SK-N-SH (cell line): ENCODE measurements at regions not wholly inside any gene's neighbourhood (a gene's known extent, or its start where the extent isn't known, plus 50 kb on each side); places are given as distances from the start of the nearest gene placed in this dataset.
"Not testable (repeated sequence)": the region's sequence is repeated elsewhere in the genome, so short reads cannot be mapped to it uniquely, and the experiment has no call there.

Experiments
- CTCF ChIA-PET: fragments of 300-600, 350-600 bp; formaldehyde crosslinking; extraction: SDS; loops from one replicate; lab custom pipeline; 2021; lab: Yijun Ruan, JAX
- POLR2A ChIA-PET: fragments of 350-600 bp; sonication (Branson Sonifier 250); formaldehyde crosslinking; extraction: SDS; loops from one replicate; lab custom pipeline; 2020; ENCODE audit warnings: antibody characterized with exemption, inconsistent platforms; lab: Yijun Ruan, JAX
- DNase-seq: peaks from one replicate; pipeline ENCODE4 v3.0.0; 2012
- H2AFZ ChIP-seq: fragments of 200-600 bp; sonication (generic); 2 replicates; pipeline ENCODE4 v1.8.1; 2016; ENCODE audit warnings: antibody characterized with exemption, mild to moderate bottlenecking, low read depth
- H3F3A ChIP-seq: fragments of 200-600 bp; sonication (generic); replicated peaks from 2 replicates; pipeline ENCODE3; 2016; ENCODE audit warnings: antibody characterized with exemption, mild to moderate bottlenecking; ENCODE audit not compliant: insufficient read depth
- H3K27ac ChIP-seq, 2 experiments: fragments of 200-500 bp in 1 of 2; fragments of 200-600 bp in 1 of 2; sonication (Bioruptor generic) in 1 of 2; sonication (generic), shearing (Covaris generic) in 1 of 2; 2 replicates each; pipeline versions ENCODE4 v1.5.1 to v1.6.1; 2014 to 2016; ENCODE audit warnings: low read depth in 2 of 2, inconsistent platforms in 1 of 2, low read length in 1 of 2, mild to moderate bottlenecking in 1 of 2, mixed read lengths in 1 of 2
- H3K27me3 ChIP-seq: fragments of 200-600 bp; sonication (generic), shearing (Covaris generic); 2 replicates; pipeline ENCODE4 v1.6.1; 2016; ENCODE audit warnings: mixed run types; ENCODE audit not compliant: insufficient read depth
- H3K36me3 ChIP-seq, 2 experiments: fragments of 200-500 bp in 1 of 2; fragments of 200-600 bp in 1 of 2; sonication (Bioruptor generic) in 1 of 2; sonication (generic) in 1 of 2; replicated peaks in 1 of 2; 2 replicates each; pipeline versions ENCODE3 to v1.5.1; 2014 to 2016; ENCODE audit warnings: low read length in 1 of 2, mild to moderate bottlenecking in 1 of 2; ENCODE audit not compliant: insufficient read depth in 2 of 2, control insufficient read depth in 1 of 2
- H3K4me1 ChIP-seq, 2 experiments: fragments of 200-500 bp in 1 of 2; fragments of 200-600 bp in 1 of 2; sonication (Bioruptor generic) in 1 of 2; sonication (generic), shearing (Covaris generic) in 1 of 2; 2 replicates each; pipeline versions ENCODE4 v1.5.1 to v1.6.1; 2014 to 2016; ENCODE audit warnings: low read depth in 1 of 2, low read length in 1 of 2, mixed run types in 1 of 2; ENCODE audit not compliant: insufficient read depth in 2 of 2, control insufficient read depth in 1 of 2
- H3K4me2 ChIP-seq: fragments of 200-600 bp; sonication (generic), shearing (Covaris generic); 2 replicates; pipeline ENCODE4 v1.6.1; 2017; ENCODE audit warnings: mixed run types
- H3K4me3 ChIP-seq, 2 experiments: fragments of 200-500 bp in 1 of 2; fragments of 200-600 bp in 1 of 2; sonication (Bioruptor generic) in 1 of 2; sonication (generic), shearing (Covaris generic) in 1 of 2; 2 replicates each; pipeline versions ENCODE4 v1.5.1 to v1.8.1; 2014 to 2016; ENCODE audit warnings: low read depth in 2 of 2, inconsistent platforms in 1 of 2, low read length in 1 of 2, mild to moderate bottlenecking in 1 of 2, mixed read lengths in 1 of 2, moderate library complexity in 1 of 2
- H3K79me2 ChIP-seq: fragments of 200-600 bp; sonication (generic); 2 replicates; pipeline ENCODE4 v1.8.1; 2017; ENCODE audit warnings: mild to moderate bottlenecking; ENCODE audit not compliant: insufficient read depth
- H3K9ac ChIP-seq: fragments of 200-600 bp; sonication (generic); 2 replicates; pipeline ENCODE4 v1.6.1; 2017; ENCODE audit warnings: mixed run types
- H3K9me2 ChIP-seq: fragments of 200-600 bp; sonication (generic); 2 replicates; pipeline ENCODE4 v1.6.1; 2017; ENCODE audit warnings: mixed run types
- H3K9me3 ChIP-seq: fragments of 200-600 bp; sonication (generic); 2 replicates; pipeline ENCODE4 v1.6.1; 2017; ENCODE audit warnings: mixed run types, mild to moderate bottlenecking, moderate library complexity
- H4K20me1 ChIP-seq: fragments of 200-600 bp; sonication (generic); 2 replicates; pipeline ENCODE4 v1.6.1; 2017; ENCODE audit warnings: mild to moderate bottlenecking, mixed run types; ENCODE audit not compliant: insufficient read depth
- FOXJ3 ChIP-seq: sonication (generic); formaldehyde crosslinking; IDR thresholded peaks from 2 replicates; pipeline ENCODE4 v1.5.1; 2020; ENCODE audit warnings: mild to moderate bottlenecking, missing genetic modification reagents
- FOXM1 ChIP-seq: IDR thresholded peaks from 2 replicates; pipeline ENCODE4 v1.4.0; 2012; ENCODE audit warnings: low read depth, mild to moderate bottlenecking
- GABPA ChIP-seq: IDR thresholded peaks from 2 replicates; pipeline ENCODE4 v1.4.0; 2012; ENCODE audit warnings: low read depth, mild to moderate bottlenecking
- GATA2 ChIP-seq: sonication (generic); formaldehyde crosslinking; IDR thresholded peaks from 2 replicates; pipeline ENCODE4 v1.5.0; 2020; ENCODE audit warnings: mild to moderate bottlenecking, missing genetic modification reagents
- JUND ChIP-seq: IDR thresholded peaks from 2 replicates; pipeline ENCODE4 v1.4.0; 2012
- MXI1 ChIP-seq: IDR thresholded peaks from 2 replicates; pipeline ENCODE4 v1.6.1; 2012; ENCODE audit warnings: mild to moderate bottlenecking, low read depth, low read length, improper control_type of control experiment
- NRF1 ChIP-seq: IDR thresholded peaks from 2 replicates; pipeline ENCODE4 v1.6.1; 2012; ENCODE audit warnings: low read depth, mild to moderate bottlenecking, low read length
- RAD21 ChIP-seq: IDR thresholded peaks from 2 replicates; pipeline ENCODE4 v1.6.1; 2012; ENCODE audit warnings: mild to moderate bottlenecking, low read length
- RXRA ChIP-seq: IDR thresholded peaks from 2 replicates; pipeline ENCODE4 v1.4.0; 2012; ENCODE audit warnings: low read depth, mild to moderate bottlenecking, borderline replicate concordance
- TCF12 ChIP-seq: IDR thresholded peaks from 2 replicates; pipeline ENCODE4 v1.4.0; 2012
- WGBS: methylation state at CpG from one replicate; pipeline ENCODE4 v1.1.6; 2017; ENCODE audit warnings: low lambda C conversion rate; 5-methylcytosine and 5-hydroxymethylcytosine counted together
- TF ChIP-seq, protein P1 (sequence below): fragments of 150-350 bp; IDR thresholded peaks from 2 replicates; pipeline ENCODE4 v1.6.1; 2017; ENCODE audit warnings: antibody characterized with exemption, low read length, low read depth, borderline replicate concordance

DNA sequence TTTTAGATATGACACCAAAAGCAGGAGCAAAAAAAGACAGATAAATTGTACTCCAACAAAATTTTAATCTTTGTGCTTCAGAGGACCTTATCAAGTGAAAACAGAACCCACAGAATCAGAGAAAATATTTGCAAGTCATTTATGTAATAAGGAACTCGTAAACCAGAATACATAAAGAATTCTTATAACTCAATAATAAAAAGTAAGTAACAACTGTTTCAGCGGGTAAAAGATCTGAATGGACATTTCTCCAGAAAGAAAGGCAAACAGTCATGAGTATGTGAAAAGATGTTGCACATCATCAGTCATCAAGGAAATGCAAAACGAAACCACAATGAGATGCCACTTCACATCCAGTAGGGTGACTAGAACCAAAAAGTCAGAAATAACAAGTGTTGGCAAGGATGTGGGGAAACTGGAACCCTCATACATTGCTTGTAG lies 167.7 kb upstream of the KCTD7 start:
- H3K9ac ChIP-seq, result no peak overlapping the region
- no peak overlapping the region for H3K4me3 ChIP-seq
- 95% methylated on average over 3 of the region's 3 CpGs for WGBS
- no peaks in the 10 kb centered on the region for H4K20me1 ChIP-seq
- ChIA-PET POLR2A (no interaction called here), CTCF (interaction anchor here (0.7 kb wide), 1 partner anchor 482 kb away, joined by 3 read pairs; no protein-coding TSS in a partner anchor)
- no peak overlapping the region for H3K4me2 ChIP-seq
- no peaks in the 10 kb centered on the region for H3F3A ChIP-seq
- no peaks in the 10 kb centered on the region for H3K27me3 ChIP-seq
- no peaks in the 10 kb centered on the region for H3K79me2 ChIP-seq
- no peaks in the 10 kb centered on the region for H3K36me3 ChIP-seq
- TF ChIP-seq RXRA, result no peak
- TF ChIP-seq FOXM1, result no peak
- no peak for TF ChIP-seq TCF12
- TF ChIP-seq NRF1, result no peak
- TF ChIP-seq FOXJ3 (CRISPR knock-in tag), result no peak
- TF ChIP-seq, protein P1, sequence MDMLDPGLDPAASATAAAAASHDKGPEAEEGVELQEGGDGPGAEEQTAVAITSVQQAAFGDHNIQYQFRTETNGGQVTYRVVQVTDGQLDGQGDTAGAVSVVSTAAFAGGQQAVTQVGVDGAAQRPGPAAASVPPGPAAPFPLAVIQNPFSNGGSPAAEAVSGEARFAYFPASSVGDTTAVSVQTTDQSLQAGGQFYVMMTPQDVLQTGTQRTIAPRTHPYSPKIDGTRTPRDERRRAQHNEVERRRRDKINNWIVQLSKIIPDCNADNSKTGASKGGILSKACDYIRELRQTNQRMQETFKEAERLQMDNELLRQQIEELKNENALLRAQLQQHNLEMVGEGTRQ, result no peak
- TF ChIP-seq JUND, result no peak
- no peak for TF ChIP-seq MXI1
- TF ChIP-seq GABPA, result no peak
- no peak for TF ChIP-seq RAD21
- TF ChIP-seq GATA2, result no peak
- no peaks in the 10 kb centered on the region for H3K4me1 ChIP-seq
- no peaks in the 10 kb centered on the region; the same call in 1 of the 2 replicates for H3K9me3 ChIP-seq
- no peak for DNase-seq
- H3K9me2 ChIP-seq, result no peaks in the 10 kb centered on the region
- no peak overlapping the region for H3K27ac ChIP-seq
- H2AFZ ChIP-seq, result no peak overlapping the region

DNA sequence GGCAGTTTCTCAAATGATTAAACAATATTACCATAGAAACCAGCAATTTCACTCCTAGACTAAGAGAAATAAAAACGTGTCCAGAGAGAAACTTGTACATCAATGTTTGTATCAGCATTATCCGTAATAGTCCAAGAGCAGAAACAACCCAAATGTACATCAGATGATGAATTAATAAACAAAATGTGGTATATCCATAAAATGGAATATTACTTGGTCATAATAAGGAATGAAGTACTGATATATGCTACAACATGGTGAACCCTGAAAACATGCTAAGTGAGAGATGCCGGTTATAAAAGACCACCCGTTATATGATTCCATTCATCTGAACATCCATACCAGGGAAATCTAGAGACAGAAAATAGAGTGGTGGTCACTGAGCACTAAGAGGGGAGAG lies 167.3 kb upstream of the KCTD7 start:
- H3K27me3 ChIP-seq, H3K9ac ChIP-seq, H3K27ac ChIP-seq, H3K79me2 ChIP-seq, H3F3A ChIP-seq, CTCF ChIA-PET, H4K20me1 ChIP-seq, H3K9me3 ChIP-seq, POLR2A ChIA-PET, H3K4me2 ChIP-seq, H2AFZ ChIP-seq, H3K9me2 ChIP-seq, DNase-seq, H3K4me1 ChIP-seq, H3K4me3 ChIP-seq, H3K36me3 ChIP-seq: not testable (repeated sequence)
- 89% methylated on average over 4 of the region's 4 CpGs for WGBS

DNA sequence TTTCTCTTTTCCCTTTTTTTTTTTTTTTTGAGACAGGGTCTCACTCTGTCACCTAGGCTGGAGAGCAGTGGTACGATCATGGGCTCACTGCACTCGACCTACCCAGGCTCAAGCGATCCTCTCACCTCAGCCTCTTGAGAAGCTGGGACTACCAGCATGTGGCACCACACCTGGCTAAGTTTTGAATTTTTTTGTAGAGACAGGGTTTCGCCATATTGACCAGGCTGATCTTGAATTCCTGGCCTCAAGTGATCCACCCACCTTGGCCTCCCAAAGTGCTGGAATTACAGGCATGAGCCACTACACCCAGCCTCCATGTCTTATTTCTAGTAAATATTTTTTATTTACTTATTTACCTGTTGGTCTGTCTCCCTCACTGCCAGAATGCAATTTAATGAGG lies 165.8 kb upstream of the KCTD7 start:
- H3F3A ChIP-seq, H3K9ac ChIP-seq, H3K27me3 ChIP-seq, H3K79me2 ChIP-seq, H3K4me1 ChIP-seq, DNase-seq, H2AFZ ChIP-seq, H3K36me3 ChIP-seq, H3K9me3 ChIP-seq, H4K20me1 ChIP-seq, H3K4me2 ChIP-seq, CTCF ChIA-PET, H3K9me2 ChIP-seq, H3K4me3 ChIP-seq, POLR2A ChIA-PET, H3K27ac ChIP-seq: not testable (repeated sequence)
- WGBS, result 94% methylated on average over 4 of the region's 4 CpGs
